Epidermal melanocyte (primary cell): ENCODE measurements at regions not wholly inside any gene's neighbourhood (a gene's known extent, or its start where the extent isn't known, plus 50 kb on each side); places are given as distances from the start of the nearest gene placed in this dataset.
"Not testable (repeated sequence)": the region's sequence is repeated elsewhere in the genome, so short reads cannot be mapped to it uniquely, and the experiment has no call there.

Experiments
- DNase-seq: peaks from one replicate; pipeline ENCODE4 v3.0.0; 2011; ENCODE audit warnings: low spot score; ENCODE audit not compliant: insufficient read length

DNA sequence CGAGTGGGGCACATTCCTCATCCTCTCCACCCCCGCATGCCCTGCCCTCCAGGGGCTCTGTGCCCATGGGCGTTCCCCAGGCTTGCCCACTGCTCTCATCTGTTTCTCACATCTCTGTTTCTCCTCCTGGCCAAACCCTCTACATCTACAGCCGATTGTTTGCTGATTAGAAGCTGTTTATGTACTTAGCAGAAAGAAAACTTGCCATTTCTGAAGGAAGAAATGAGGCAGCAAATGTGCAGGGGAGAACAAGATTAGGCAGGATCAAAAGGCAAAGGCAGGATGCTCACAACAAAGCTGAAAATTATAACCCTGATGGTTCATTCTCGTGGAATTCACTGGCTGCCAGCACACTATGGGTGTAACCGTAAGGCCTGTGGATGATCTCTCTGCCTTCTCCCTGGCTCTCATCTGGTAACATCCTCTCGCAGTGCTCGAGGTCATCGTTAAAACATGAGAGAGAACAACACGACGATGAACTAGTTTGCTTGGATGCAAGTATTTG is 111.6 kb upstream of the KLF14 start:
- no peak for DNase-seq

DNA sequence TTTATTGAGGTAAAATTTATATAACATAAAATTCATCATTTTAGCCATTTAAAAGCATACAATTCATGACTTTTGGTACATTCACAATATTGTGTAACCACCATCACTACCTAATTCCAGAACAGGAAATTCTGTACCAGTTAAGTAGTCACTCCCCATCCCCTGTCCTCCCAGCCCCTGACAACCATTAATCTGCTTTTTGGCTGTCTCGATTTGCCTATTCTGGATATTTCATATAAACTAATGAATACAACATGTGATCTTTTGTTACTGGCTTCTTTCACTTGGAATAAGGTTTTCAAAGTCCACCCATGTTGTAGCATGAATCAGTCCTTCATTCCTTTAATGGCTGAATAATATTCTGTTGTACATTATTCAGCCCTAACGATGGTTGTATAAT is 115.6 kb upstream of the KLF14 start:
- DNase-seq: no peak

DNA sequence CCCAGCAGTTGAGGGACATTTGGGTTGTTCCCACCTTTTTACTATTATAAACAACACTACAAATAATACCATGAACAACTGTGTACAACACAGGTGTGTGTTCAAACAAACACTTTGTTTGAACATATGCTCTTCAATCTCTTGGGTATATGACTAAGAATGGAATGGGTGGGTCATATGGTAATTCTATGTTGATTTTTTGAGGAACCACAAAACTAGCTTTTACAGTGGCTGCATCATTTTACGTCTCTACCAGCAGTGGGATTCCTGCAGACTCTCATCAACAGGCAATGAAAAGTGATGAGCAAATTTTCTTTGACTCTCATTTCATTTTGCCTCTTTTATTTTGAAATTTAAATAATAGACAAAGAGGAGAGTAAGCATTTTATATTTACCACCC is 116.9 kb upstream of the KLF14 start:
- DNase-seq: no peak

DNA sequence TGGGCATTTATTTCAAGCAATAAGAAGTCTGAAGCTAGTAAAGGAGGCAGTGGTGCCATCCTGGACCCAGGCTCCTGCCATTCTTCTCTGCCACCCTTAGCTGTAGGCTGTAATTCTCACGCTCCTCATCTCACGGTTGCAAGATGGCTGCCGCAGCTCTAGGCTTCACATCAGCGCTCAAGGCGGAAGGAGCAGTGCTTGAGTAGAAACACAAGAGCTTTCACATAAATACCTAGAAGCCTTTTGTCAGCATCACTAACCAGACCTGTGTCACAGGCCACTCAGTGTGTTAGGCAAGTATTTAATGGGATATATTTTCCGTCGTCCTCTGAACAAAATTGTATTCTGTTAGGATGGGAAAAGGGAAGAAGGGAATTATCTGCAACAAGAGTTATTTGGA is 118.9 kb upstream of the KLF14 start:
- no peak for DNase-seq

DNA sequence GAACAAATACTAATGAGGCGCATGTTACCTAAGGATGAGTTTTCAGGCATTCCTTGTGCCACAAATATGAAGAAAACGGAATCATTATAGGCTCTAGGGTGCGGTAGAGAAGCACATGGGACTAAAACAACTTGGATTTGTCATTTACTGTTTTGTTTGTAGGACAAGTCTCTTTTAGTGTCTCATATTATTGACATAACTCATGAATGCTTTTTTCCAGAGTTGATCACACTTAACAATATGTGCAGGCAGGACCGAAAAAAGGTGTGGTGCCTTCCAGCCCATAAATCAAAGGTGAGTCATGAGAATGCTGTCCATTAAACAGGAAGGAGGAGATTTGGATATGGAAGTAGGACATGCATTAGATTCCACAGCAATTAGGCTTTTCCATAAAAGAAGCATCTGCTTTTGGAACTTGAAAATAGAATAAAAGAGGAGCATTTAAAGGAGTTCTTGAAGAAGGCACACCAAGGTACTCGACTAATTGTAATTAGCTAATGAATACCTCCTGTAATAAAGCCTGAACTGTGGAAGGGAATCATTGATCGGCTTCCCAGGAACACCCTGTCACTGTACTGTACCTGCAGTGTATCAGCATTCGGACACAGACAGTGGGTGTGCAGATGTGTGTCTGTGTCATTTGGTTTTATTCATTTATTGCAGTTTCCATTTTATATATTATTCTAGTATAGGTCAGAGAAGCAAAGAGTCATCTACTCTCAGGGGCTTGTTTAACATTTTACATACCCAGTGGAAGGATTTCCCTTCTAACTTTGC is 119.7 kb upstream of the KLF14 start:
- DNase-seq: no peak

DNA sequence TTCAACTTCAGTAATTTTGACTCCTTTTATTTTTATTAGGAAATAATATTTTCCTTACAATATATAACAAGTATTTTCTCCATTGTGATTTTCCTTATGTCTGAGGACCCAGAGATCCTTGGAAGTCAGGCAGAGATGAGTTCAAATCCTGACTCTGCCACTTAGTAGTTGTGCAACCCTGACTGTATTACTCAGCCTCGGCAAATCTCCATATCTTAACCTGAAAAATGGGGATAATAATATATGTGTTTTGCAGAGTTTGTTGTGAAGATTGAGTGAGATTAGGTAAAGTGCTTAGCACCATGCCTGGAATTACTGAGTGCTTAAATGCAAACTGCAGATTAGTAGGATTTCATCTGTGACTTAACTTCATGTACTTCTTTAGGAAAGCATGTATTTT is 120.5 kb upstream of the KLF14 start:
- DNase-seq: no peak

DNA sequence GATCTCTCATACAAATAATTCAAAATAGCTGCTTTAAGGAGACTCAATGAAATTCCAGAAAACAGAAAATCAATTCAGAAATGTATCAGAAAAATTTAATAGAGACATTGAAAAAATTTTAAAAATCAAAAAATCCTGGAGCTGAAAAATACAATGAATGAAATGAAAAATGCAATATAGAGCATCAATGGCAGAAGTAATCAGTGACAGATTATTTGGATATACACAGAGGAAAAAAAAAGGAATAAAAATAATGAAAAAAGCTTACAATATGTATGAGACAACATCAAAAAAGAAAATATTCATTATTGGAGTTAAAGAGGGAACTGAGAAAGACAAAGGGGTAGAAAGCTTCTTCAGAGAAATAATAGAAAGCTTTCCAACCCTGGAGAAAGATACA is 122.9 kb upstream of the KLF14 start:
- DNase-seq: no peak

DNA sequence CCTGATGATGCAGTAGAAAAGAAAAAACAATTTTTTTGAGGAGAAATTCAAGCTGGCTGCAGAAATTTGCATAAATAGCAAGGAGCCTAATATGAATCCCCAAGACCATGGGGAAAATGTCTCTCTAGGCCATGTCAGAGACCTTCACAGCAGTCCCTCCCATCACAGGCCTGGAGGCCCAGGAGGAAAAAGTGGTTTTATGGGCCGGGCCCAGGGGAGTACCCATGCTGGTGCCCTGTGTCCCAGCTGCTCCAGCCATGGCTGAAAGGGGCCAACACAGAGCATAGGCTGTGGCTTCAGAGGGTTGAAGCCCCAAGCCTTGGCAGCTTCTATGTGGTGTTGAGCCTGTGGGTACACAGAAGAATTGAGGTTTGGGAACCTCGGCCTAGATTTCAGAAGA is 126.8 kb upstream of the KLF14 start:
- not testable (repeated sequence) for DNase-seq

DNA sequence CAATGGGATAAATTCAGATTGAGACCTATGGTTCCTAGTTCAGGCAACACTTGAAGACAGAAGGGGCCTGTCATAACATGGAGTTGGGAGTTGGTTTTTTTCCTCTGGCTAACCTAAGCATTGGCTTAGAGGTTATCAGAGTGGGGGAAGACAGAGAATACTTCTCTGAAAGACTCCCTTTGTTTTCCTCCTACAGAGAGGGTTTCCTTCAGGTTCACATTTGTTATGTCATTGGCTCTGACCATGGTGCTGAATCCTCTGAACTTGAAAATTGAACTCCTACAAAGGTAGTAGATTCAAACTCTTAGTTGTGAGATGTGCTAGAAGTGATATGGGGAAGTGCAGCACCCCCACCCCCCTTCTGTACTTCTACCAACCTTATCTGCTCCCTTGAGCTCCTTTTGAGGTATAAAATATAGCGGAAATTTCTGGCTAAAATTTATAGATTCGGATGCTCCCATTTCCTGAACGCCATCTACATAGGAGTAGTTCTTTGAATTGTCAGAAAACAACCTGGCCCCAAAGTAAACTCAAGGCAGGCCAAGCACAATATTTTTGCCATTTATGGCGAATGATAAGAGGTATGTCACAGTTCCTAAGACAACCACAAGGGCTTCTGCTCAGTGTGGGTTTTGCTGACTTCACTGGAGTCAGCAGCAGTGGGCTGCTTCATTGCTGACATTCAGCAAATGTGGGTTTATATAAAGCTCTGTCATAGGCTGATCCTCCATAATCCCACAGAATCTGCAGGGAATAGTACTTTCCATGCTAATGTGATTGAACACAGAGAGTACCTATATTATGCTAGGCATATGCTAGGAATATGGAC is 131.6 kb upstream of the KLF14 start:
- DNase-seq: no peak

DNA sequence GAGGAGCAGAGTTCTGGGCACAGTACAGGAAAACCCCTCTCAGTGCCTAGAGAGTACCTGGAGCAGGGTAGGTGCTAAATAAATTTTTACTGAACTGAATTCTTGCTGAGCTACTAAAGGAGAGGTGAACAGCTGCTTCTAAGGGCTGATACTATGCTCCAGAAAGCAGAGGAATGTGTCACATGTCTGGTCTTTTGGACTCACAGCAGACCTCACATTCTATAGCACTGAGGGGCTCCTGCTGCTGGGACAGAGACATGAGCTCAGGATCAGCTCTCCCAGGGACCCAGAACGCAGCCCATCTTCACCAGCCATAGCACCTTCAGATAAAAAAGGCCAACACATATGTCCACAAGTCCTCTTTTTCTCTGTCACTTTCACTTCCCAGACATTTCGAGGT is 133.0 kb upstream of the KLF14 start:
- no peak for DNase-seq

DNA sequence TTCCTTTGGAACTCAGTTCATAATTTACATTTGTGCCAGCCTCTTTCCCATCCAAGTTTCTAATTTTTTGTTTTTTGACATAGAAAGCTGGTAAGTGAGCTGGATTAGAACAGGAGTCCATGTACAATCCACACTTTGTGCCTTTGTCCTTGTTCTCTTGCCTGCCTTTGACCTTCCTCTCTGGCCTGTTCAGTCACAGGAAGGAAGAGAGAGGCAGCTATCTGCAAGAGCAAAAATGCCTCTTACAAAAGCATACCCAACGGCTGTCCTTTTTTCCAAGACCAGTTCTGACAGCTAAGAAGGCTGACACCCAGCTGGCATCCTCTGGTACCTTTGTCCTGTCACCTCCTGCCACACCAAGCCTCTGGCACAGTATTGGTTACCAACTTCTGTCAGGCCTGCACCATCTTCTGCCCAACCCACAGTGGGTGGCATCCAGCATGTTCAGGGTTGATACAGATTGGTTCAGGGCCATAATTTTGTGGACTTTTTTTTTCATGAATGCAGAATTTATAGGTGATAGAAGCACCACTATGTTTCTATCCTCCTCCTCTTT is 133.7 kb upstream of the KLF14 start:
- no peak for DNase-seq

DNA sequence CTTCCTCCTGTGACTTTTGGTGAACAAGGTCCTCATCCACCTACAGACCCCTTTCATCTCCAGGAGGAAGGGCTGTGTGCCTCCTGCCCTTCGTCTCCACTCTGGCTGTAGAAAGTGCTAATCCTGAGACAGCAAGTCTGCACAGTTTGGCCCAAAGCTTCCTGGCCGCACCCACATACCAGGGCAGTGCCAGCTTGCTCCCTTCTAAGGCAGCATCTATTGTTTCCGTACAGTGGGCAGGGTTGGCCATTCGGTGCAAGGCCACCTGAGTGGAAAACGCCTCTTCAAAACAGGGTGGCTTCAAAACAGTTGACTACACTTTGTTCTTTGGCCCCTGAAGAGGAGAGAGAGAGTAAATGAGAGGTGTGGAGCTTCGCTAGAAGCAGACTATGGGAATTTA is 134.1 kb upstream of the KLF14 start:
- no peak for DNase-seq

DNA sequence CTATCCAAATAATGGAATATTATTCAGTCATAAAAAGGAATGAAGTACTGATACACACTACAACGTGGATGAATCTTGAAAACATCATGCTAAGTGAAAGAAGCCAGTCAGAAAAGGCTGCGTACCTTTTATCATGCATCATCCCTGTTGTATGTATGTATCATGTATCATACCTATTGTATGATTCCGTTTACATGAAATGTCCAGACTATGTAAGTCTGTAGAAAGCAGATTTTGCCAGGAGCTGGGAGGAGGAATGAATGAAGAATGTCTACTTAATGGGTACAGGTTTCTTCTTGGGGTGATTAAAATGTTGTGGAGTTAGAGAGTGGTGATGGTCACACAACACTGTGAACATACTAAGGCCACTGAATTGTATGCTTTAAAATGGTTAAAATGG is 135.9 kb upstream of the KLF14 start:
- DNase-seq: no peak

DNA sequence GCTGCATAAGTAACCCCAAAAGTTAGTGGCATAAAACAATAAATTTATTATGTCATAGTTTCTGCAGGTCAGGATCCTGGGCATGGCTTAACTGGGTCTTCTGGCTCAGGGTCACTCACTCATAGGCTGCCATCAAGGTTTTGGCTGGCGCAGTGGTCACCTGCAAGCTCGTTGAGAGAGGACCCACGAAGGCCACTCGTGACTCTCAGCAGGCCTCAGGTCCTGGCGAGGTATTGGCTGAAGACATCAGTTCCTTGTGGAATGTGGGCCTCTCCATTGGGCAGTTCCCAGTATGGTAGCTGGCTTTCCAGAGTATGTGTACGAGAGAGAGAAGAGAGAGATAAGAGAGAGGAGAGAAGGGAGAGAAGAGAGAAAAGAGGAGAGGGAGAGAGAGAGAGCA is 138.3 kb upstream of the KLF14 start:
- DNase-seq: no peak

DNA sequence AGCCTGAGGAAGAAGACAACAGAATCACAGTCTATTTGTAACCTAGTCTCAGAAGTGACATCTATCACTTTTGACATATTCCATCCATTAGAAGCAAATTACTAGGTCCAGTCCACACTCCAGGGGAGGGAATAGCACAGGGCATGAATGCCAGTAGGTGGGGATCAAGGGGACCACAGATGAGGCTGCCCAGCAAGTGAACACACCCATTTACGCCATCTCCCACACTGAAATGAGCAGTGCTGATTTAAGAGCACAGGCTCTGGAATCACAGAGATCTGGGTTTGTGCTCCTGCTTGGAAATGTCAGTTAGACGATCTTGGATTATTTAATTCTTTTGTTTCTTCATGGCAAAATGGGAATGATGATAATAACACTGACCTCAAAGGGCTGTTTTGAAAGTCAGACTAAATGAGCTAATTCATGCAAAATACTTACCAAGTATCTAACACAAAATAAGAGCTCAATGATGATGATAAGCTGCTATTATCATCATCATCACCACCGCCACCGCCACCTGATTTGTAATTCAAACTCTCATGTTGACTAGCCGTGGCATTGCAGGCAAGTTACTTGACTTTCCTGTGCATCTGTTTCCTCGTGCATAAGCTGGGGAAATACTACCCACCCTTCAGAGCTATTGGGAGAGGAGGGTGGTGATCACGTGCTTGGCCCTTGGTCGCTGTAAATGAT is 138.9 kb upstream of the KLF14 start:
- no peak for DNase-seq

DNA sequence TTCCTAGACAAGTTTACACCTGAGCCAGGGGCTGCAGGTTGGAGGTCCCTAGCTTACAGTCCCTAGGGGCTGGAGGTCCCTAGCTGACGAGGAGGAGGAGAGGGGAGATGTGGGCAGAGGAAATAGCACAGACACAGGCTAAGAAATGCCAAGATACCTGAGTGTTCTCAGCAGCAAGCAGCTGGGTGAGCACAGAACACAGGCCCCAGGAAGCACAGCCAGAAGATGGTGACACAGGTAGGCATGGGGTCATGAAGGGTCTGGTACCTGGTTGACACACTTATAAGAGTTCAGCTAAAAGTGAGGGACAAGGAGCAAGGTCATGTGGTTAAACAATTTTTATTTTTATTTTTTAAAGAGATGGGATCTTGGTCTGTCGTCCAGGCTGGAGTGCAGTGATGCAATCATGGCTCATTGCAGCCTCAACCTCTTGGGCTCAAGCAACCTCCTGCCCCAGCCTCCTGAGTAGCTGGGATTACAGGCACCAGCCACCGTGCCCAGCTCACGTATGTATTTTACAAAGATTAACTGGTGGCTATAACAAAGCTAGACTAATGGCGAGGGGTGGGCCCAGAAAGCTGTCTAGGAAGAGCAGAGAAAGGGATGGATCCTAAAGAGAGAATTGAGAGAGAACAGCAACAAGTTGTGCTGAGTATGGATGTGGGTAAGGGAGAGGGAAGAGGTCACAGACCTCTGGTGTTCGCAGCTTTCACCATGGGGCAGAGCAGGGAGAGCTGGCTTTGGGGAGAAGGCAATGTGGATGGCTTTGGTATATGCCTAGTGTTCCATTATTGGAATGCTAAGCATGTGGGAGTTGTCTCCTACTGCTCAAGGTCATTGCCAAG is 140.3 kb upstream of the KLF14 start:
- no peak for DNase-seq

DNA sequence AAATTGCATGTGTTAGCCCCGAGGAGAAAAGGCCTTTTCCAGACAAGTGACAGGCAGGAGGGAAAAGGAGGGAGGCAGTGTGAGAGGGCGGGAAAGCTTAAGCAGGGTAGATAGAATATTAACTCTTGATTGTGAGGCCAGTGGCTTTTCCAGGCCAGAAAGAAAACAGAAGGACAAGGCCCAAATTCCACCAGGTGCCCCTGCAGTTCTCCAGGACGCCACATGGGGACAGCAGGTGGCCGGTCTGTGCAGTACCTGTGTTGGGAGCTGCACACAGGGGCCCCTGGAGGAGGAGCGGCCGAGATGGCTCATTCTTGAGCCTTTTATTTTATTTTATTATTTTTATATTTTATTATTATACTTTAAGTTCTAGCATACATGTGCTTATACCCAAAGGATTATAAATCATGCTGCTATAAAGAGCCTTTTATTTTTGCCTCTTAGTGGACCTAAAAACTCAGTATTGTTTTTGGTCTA is 141.3 kb upstream of the KLF14 start:
- no peak for DNase-seq

DNA sequence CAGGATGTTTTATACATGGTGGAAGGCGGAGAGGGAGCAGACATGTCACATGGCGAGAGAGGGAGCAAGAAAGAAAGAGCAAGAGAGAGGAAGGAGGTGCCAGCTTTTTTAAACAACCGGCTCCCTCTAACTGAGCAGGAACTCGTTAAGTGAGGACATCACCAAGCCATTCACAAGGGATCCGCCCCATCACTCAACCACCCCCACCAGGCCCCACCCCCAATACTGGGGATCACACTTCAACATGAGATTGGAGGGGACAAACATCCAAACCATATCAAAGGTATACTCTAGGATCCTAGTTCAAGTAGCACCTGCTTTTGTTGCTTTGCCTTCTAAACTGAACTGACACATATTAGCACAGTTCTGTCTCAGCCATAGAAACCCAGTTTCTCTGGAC is 141.9 kb upstream of the KLF14 start:
- DNase-seq: no peak

DNA sequence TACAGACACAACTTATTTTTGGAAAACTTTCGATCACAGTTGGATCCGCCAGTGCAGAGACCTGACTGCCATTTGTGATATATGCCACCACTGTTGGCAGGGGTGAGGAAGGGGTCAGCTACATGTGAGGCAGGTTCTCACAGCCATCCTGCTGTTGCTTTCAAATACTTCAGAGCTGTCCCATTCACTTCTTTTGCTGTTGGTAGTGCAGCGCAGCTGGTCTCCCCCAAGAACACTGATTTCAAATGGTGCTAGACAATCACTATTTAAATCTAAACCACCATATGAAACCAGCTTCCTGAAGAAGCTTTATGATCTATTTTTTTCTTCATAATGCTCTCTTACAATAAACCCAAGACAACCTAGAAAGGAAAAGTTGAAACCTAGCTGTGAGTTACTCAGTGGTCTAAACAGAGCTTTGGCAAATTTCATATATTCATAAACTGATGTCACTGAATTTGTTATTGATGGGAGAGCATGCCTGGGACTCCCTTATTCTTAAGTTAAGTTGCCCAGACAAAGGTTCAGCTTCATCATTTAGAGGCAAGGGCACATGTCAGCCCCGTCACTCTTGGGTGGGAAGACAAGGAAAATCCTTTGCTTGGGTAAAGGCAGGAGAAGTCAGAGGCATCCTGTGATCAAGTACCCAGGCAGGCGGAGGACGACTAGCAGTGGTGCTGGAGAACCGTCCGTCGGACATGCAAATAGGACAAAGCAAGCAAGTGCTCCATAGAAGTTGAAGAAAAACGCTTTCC is 143.4 kb upstream of the KLF14 start:
- no peak for DNase-seq

DNA sequence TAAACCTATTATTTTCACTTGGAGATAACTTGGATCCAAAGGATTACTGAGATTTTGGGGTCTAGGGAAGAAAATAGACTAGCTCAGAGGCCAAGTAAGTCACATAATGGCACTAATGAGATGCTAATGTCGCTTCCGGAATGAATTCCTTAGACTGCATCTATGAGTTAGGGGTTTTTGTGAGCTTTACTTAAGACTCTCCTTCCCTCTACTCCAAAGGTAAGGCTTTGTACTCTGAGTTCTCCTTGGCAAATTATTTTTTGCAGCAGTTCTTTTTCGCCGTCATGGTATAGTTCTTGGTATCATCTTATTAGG is 143.9 kb upstream of the KLF14 start:
- no peak for DNase-seq
